GM03348 (cell line): ENCODE measurements at regions not wholly inside any gene's neighbourhood (a gene's known extent, or its start where the extent isn't known, plus 50 kb on each side); places are given as distances from the start of the nearest gene placed in this dataset.
A peak's percentile ranks its signal among the peaks of the same experiment; 100 is the strongest.

ENCODE experiments used
- DNase-seq: peaks from one replicate; pipeline ENCODE4 v3.0.0; 2012; ENCODE audit warnings: low spot score

DNA sequence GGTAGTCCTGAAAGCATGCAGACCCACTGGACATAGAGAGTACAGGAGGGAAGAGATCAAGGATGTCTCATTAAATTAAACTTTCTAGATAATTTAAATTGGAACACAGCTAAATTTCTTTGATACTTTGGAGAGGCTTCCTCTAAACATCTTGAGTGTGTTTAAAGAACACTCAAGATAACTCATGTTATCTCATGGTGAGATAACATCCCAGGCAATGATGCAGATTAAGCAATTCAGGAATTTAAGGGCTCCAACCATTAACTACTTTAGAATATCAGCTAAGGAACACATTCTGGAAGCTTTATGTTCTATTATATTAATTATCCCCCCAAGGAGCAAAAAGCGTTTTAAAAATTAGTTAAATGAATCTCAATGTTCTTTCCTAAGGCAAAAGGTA, 289.2 kb upstream of the RUNX1 start:
- DNase-seq: no peak

DNA sequence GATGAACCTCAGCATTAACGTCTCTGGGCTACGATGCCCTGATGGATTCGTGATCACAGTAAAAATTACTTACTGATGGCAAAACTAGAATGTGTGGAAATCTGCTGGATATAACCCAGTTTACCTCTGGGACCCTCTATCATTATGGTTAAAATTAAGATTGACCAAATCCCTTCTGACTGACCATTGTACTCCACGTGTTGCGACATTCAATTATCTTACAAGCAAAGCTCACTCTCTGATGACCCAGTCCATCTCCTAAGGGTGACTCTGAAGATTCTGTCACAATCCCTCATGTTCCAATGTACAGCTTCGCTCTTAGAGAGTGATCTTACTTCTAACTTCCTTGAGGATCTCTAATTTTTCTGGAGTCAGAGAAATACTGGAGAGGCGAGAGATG, 288.5 kb upstream of the RUNX1 start:
- DNase-seq: no peak

DNA sequence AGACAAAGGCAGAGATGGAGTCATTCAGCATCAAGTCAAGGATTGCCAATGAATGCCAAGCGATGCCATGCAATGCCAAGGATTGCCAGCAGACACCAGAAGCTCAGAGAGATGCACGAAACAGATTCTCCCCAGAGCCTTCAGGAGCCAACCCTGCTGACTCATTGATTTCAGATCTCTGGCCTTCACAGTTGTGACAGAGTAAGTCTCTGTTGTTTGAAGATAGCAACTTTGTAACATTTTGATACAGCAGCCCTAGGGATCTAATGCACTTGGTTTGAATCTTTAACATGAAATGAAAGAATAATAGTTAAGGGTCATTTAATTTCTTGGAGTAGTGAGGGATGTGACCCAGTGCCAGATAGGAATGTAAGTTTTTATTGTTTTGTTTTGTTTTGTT, 287.4 kb upstream of the RUNX1 start:
- DNase-seq: no peak

DNA sequence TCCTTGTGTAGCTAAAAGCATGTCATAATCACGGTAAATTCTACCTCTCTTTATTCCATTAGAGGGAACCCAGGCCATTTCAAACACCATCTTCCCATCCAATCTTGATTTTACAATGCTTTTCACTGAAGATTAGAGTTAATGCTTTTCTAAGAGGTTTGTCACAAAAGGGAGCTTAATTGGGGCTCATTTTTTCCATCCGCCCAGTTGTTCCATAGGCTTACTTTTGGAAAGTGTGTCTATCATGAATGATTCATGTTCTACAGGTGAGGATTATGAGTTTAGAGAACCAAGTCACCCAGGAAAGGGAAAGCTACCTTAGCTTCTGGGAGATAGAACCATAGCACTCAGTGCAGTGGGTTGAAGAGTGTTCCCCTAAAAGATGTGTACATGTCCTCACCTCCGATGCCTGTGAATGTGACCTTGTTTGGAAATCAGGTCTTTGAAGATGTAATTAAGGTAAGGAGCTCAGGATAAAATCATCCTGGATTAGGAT, 286.9 kb upstream of the RUNX1 start:
- DNase-seq: no peak

DNA sequence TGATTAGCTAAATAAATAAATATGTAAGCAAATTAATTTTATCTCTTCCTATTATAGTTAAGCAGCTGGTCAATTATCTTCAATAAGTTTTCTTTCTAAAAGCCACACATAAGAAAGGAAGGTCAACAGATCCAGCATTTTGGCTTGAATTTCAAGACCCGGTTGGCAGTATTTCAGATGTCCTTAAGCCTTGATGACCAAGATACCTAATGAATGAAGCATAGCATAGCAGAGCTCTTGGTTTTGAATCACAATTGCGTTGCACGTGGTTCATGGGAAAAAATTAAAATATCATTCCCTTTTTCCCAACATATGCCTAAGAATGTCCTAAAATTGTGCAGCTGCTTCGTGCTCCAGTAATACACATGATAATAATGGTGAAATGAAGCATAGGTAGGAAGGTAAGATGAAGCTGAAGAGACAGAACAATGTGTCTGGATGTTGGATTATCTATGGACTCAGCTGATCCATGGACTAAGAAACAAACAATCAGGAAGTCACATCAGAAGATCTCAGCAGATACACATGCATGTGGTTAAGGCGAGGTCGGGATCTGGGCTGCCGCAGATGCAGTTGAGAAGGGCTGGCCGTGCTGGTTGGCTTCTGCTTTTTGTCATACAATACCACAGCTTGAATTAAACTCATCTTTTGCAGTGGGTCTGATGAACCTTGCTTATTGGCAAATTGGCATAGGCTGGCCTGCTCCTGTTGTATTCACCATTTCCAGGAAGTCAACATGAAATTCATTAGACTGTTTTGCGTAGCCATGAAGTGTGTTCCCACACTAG, 284.9 kb upstream of the RUNX1 start:
- peak; percentile 22 for DNase-seq

DNA sequence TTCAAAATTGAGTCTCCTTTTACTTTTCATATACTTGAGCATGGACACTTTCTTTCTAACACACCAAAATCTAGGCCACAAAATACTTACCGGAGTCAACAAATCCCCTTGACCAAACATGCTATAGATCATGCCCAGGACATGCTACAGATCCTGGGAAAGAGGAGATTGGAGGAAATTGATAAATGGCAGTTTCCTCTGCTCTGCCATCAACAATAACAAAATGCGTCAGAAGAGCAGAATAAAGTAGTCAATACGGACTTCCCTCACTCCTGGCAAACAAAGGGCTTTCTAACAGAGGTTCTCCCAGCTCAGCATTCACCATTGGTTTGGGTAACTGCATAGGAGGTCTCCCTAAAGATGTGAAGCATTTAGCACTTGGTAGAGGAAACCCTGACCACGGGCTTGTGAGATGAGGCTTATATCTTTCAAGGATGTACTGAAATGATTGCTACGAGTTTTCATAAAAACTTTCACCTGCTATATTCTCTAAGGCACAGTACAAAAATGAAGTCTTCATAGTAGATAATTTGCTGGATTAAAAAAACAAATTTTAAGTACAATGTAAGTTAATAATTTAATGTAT, 283.8 kb upstream of the RUNX1 start:
- no peak for DNase-seq

DNA sequence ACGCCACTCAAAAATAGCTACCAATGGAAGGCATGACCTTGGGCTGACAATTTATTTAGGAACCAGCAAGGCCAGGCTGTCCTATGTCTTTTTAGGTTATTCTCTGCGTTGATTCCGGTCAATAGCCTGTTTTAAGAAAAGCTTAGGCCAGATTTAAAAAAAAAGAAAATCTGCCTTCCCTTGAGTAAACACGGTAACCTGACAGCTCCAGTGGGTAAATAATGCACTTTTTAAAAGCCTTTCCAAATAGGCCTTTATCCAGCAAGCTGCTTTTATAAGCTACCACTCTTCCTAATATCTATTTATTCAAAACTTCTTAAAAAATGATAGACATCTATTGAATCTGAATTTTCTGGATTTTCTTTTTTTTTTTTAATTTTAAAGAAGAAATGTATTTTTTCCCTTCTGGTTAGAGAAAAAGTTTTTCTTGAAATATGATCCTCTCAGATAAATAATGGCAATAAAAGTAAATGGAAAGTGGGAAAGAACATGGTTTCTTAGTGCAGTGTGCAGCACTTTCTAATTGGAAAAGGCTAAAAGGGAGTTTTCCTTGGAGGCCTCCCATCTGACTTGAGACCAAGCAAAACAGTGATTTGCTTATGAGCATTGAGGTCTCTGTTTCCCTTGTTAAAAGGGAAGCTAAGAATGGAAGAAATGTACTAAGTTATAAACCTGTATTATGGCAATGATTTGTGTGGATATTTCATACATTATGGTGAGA, 281.0 kb upstream of the RUNX1 start:
- DNase-seq: no peak

DNA sequence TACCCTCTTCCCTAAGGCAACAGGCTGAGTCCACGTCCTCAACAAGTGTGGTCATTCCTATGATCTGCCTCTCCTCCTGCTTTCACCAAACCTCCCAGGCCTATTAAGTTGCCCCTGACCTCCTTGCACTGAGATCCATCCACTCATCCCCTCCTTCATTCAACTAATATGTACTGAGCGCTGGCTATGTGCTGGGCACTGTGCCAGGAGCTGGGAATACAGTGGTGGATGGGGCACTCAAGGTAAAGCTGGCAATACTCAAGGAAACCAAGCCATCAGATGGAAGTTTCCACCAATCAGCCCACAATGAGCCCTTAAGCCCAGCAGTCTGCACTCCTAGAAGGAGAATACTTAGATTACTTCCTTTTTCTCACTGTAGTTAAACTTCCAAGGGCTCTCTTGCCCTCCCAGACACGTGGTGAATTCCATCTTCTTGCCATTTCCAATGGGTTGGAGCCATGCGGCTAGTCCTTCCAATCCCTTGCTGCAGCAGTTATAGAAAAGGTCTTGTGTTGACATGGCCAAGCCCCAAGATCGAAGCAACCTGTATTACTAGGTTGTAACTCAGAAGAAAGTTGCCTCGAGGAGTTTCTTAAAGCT, 279.9 kb upstream of the RUNX1 start:
- no peak for DNase-seq

DNA sequence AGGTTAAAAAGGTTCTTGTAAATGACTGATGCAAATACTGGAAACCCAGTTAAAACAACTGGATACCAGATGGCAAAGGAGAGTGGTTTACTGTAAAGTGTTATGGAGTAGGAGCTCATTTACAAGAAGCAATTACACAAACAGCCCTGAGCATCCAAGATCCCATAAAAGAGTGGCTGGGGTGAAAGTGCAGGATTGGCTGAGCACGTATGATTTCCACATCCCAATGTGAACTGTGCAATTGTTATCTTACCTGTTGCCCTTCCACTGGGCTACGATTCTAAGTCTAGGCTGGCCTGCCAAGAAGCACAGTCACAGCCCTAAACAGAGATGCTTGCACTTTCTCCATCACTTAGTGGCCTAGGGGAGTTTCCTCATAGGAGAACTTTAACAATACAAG, 277.6 kb upstream of the RUNX1 start:
- peak; percentile 53 for DNase-seq

DNA sequence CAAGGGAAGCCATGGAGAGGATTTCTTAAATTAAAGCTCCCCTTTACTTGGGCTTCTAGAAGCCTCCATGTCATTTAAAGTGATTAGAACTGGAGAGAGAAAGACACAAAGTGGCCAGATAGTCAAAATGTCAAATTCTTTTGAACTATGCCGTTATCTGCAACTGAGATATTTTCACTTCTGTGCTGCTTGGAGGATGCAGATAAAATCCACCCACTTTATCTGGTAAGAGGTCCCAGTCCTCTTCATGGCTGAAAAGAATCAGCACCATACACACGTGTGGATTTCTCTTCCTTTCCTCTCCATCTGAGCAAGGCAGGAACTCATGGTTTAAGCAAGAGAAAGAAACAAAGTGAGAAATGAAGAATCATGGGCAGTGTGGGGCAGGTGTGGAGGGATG, 276.9 kb upstream of the RUNX1 start:
- DNase-seq: no peak

DNA sequence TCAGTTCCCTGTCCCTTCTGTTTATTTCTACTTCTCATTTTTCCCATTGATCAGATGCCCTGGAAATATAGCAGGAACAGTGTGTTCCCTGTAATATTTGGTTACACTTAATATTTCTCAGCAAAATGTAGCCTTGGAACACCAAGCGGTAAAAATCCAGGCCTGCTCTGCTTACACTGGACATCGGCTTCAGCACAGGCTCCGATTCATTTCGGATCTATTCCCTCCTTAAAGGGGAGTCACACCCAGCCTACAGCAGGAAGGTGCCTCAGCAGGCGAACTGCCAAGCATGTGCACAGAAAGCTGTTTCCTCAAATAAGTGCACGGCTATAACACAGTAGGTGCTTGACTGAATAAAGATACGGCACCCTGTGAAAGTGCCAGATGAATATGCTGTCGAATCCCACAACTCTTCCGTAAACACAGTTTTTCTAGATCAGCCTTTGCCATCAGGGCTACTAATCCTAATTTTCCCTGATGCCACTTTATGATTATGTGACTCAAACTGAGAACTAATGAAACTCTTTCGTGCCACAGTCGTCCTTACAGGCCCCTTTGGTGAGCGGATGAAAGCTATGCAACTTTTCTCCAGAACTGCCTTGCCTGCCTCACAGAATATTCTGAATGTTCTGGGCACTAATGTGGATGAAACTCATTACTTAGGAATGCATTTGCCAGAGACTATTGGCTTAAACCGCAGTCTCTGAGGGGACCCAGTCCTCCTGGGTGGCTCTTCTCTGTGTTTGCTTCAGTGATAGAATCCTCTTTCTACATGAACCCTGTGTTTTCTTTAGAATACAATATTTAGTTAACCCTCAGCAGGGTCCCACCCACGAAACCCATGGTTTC, 275.5 kb upstream of the RUNX1 start:
- peak; percentile 82 for DNase-seq

DNA sequence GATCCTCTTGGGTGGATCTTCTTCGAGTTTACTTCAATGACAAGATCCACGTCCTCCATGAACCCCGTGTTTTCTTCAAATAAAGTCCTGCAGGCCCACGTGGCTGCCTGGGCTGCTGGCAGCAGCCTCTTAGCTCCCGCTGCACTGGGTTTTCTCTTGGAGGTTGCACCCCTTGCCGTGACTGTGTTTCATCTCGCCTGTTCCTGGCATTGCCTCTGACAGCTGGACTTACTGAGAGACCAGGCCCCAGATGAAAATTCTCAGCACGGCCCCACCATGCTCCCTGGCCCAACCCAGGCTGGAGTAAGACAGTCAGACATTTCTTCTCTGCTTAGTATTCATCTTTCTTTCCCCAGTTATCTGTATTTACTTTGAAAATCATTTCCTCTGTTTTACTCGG, 274.8 kb upstream of the RUNX1 start:
- peak; percentile 27 for DNase-seq

DNA sequence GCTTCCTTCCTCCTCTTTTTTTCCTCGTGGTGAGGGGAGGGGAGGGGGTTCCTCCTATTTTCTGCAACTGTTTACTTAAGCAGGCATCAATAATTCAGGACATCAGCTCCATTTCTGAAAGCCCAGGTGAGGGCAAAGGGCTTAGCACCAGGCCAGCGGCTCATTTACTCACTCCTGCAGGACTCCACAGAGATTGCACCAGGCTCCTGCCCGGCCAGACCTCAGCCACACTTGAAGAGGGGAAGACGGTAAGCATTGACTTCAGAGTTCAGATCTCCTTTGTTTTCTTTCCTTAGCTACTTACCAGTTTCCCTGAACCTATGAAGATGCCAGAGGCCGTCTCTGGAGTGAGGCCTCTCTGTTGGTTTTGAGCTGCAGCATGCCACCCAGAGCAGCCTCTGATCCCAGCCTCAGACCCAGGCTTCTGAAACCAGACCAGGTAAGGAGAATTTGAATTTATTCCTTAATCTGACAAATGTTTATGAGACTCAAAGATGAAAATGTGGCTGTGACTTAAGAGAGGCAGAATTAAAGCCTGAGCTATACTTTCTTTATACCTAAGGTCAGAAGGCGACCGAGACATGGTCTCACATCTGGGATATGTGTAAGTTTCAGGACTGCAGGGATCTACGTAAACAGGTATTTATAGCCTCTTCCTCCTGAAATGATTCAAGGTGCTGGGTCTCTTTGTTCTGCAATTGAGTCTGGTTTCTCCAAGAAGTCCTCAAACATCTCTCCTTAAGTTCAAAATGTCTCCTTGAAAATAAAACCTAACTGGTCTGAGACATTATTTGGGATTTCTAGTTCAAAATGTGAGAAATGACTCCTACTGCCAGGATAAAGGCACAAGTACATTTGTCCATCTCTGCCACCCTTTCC, 272.5 kb upstream of the RUNX1 start:
- DNase-seq: no peak

DNA sequence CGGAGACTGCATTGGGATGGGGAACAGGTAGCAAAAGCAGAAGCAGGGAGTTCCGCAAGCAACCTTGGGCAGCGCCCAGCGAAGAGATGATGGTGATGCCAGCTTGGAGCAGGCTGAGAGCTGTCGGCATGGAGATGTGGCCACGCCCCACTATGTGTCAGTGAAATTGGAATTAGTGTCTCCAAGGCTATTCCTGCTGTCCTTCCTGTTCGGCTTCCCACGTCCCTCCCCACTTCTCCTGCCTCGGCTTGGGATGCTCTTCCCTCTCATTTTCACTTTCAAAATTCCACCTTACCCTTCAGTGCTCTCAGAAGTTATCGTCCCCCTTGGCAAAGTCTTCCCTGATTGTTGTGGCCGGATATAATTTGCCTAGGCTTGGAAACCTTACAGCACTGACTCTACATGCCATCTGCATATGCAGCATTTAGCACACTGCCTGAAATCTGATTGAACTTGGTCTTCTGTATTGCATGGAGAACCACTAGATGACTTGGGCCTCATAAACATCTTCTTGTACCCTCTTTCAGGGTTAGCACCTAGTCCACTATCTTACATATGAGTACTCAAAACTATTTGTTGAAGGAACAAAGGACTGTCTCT, 270.7 kb upstream of the RUNX1 start:
- DNase-seq: no peak

DNA sequence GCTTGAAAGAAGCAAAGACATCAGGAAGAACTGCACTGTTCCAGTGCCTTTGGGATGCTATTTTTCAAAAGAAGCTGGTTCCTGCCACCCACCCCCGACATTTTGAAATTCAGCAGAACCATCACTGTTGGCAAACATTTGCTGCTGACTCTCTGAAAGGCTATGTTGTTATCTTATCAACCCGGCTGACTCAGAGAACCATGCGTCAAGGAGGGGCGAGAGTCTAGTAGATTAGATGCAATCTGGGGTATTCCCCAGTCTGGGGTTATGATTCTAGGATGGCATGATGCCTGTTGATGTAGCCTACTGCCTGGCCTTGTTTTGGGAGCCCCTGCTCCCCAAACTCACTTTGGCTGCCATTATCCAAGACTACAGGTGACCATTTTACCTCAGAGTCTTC, 267.8 kb upstream of the RUNX1 start:
- no peak for DNase-seq

DNA sequence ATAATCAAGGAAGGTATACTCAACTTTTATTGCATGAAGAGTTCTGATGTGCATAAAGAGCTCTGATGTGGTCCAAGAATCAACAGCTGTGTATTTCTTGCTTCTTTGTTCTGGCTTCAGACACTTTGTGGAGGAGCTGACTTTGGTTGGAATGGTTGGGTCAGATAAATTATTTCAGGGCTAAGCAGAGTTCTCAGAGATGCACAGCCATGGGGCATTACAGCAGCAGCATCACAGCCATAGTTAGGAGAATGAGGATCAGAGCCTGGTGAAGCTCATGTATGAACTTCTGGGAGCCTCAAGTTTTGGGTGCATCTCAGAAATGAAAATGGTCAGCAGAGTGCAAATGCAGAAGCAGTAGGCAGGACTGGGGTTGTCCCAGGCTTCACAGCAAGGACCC, 267.4 kb upstream of the RUNX1 start:
- DNase-seq: no peak

DNA sequence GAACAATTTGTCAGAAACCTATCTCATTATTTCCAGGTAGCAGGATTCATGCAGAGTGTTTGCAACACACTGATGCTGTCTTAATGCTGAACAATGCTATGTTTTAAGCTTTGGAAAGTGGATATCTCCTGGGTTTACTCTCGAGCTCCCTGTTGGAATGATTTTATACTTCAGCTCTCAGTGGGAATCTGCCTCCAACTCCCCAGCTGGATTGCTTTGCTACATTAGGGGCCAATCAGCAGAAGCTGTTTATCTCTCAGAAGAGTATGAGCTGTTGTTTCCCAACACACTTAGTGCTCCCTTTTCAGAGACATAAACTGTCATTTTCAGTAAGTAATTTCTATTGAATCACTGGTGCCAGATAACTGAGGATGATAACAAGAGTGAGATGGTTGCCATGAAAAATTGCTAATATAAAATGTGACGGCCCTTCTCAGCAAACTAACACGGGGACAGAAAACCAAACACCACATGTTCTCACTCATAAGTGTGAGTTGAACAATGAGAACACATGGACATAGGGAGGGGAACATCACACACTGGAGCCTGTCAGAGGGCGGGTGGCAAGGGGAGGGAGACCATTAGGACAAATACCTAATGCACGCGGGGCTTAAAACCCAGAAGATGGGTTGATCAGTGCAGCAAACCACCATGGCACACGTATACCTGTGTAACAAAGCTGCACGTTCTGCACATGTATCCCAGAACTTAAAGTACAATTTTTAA, 265.9 kb upstream of the RUNX1 start:
- no peak for DNase-seq

DNA sequence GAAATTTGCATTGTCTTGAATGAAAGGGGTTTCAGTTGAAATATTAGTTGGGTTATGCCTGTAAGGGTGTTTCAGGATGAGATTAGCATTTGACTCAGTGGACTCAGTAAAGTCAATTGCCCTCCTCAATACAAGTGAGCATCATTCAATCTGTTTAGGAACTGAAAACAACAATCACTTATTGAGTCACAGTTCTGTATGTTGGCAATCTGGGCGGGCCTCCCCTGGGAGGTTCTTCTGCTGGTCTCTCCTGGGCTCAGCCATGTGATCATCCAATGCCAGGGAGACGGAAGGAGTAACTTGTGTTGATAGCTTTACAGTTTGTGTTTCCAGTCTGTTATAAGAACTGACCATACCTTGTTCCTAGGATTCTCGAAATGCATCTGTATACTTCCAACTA, 262.9 kb upstream of the RUNX1 start:
- DNase-seq: no peak

DNA sequence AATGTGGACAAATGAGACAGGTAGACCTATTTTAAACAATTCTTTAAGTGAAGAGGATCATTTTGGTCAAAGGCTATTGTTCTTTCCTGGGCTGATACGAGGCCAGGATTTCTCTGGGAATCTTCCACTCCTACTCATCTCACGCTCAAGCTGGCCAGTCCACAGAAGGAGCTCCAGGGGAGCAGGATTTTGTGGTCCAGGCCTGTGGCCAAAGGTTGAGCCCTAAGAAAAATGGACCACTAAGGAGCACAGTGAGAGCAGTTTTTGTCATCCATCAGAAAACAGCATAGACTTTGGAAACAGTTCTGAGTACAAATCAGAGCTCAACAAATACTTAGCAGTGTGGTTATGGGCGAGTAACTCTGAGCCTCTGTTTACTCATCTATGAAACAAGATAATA, 260.2 kb upstream of the RUNX1 start:
- no peak for DNase-seq

DNA sequence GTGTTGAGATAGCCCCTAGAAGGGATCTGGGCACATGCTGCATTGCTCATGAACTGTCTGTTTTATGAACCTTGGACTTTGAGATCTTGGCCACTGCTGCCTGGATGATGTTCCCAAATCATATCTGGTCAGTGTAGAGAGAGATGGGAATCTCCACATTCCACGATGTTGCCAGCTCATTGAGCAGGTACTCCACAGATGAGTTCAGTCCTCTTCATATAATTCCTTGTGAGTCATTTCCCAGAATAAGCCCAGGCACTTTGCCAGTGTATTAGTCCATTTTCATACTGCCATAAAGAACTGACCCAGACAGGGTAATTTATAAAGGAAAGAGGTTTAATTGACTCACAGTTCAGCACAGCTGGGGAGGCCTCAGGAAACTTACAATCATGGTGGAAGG, 254.0 kb upstream of the RUNX1 start:
- peak; percentile 54 for DNase-seq
